Endothelial cell of umbilical vein (primary cell): ENCODE measurements at regions not wholly inside any gene's neighbourhood (a gene's known extent, or its start where the extent isn't known, plus 50 kb on each side); places are given as distances from the start of the nearest gene placed in this dataset.

Source experiments
- BruUV-seq: library from RNA; stranded (reverse); fragments of 400-500 nt; replicated peaks from 2 replicates; lab custom pipeline; 2021; lab: Mats Ljungman, UMichigan
- CTCF ChIA-PET: fragments of 300-600, 350-600 bp; sonication (Branson Sonifier 250); formaldehyde crosslinking; loops from one replicate; lab custom pipeline; 2021; ENCODE audit warnings: antibody characterized with exemption, inconsistent platforms; lab: Charles Lee
- POLR2A ChIA-PET: fragments of 300-600, 350-600 bp; sonication (Branson Sonifier 250); formaldehyde crosslinking; loops from one replicate; lab custom pipeline; 2021; ENCODE audit warnings: antibody characterized with exemption, inconsistent platforms; lab: Charles Lee
- DNase-seq: peaks from one replicate; pipeline ENCODE4 v3.0.0-alpha.2; 2011; ENCODE audit warnings: low read depth, low spot score
- FAIRE-seq: peaks from 2 replicates; lab custom pipeline; 2011; peaks lifted over from hg19 to GRCh38; lab: Jason Lieb, UNC
- H2AFZ ChIP-seq: 2 replicates; pipeline ENCODE4 v1.6.0; 2012; ENCODE audit warnings: low read depth, low read length, control low read depth, inconsistent platforms
- H3K27ac ChIP-seq: 2 replicates; pipeline ENCODE4 v1.5.1; 2011; ENCODE audit warnings: low read depth, mild to moderate bottlenecking, control low read depth, low read length, moderate library complexity; ENCODE audit not compliant: insufficient read depth
- H3K27me3 ChIP-seq, 2 experiments: 2 replicates each; pipeline versions ENCODE4 v1.6.0 to v1.6.1; 2011; ENCODE audit warnings: low read length in 2 of 2, mixed read lengths in 1 of 2; ENCODE audit not compliant: control insufficient read depth in 2 of 2, insufficient read depth in 2 of 2
- H3K36me3 ChIP-seq, 2 experiments: 2 replicates in 1 of 2; 3 replicates in 1 of 2; pipeline ENCODE4 v1.5.1; 2011; ENCODE audit warnings: low read length in 2 of 2, mild to moderate bottlenecking in 1 of 2, moderate library complexity in 1 of 2; ENCODE audit not compliant: control insufficient read depth in 2 of 2, insufficient read depth in 2 of 2; ENCODE audit errors: extremely low read depth in 1 of 2
- H3K4me1 ChIP-seq: 3 replicates; pipeline ENCODE4 v1.5.1; 2011; ENCODE audit warnings: mild to moderate bottlenecking, low read length; ENCODE audit not compliant: control insufficient read depth, insufficient read depth; ENCODE audit errors: extremely low read depth
- H3K4me2 ChIP-seq: 2 replicates; pipeline ENCODE4 v1.6.1; 2011; ENCODE audit warnings: low read length, control low read depth, mixed read lengths; ENCODE audit not compliant: insufficient read depth
- H3K4me3 ChIP-seq, 3 experiments: fragments of 200-600 bp in 1 of 3; sonication (generic), shearing (Covaris generic) in 1 of 3; replicated peaks in 1 of 3; 2 replicates each; pipeline ENCODE4 v1.5.1; 2011 to 2016; ENCODE audit warnings: control low read depth in 3 of 3, low read length in 3 of 3, mild to moderate bottlenecking in 2 of 3, inconsistent platforms in 1 of 3, low read depth in 1 of 3, moderate library complexity in 1 of 3; ENCODE audit not compliant: insufficient read depth in 1 of 3
- H3K79me2 ChIP-seq: 2 replicates; pipeline ENCODE4 v1.6.0; 2012; ENCODE audit warnings: low read length, inconsistent platforms; ENCODE audit not compliant: control insufficient read depth, insufficient read depth
- H3K9ac ChIP-seq: replicated peaks from 2 replicates; pipeline ENCODE3; 2011; ENCODE audit warnings: low read length, control low read depth; ENCODE audit not compliant: insufficient read depth; ENCODE audit errors: extremely low read depth
- H3K9me1 ChIP-seq: replicated peaks from 3 replicates; pipeline ENCODE4 v1.6.0; 2011; ENCODE audit warnings: mild to moderate bottlenecking, low read length; ENCODE audit not compliant: control insufficient read depth, insufficient read depth; ENCODE audit errors: extremely low read depth
- H3K9me3 ChIP-seq: replicated peaks from 2 replicates; pipeline ENCODE4 v1.5.1; 2012; ENCODE audit warnings: low read length, inconsistent platforms; ENCODE audit not compliant: control insufficient read depth, insufficient read depth
- H4K20me1 ChIP-seq: replicated peaks from 2 replicates; pipeline ENCODE3; 2011; ENCODE audit warnings: mild to moderate bottlenecking, low read length; ENCODE audit not compliant: control insufficient read depth, insufficient read depth; ENCODE audit errors: extremely low read depth
- EZH2 ChIP-seq: IDR thresholded peaks from 2 replicates; pipeline ENCODE4 v1.6.1; 2012; ENCODE audit warnings: borderline replicate concordance, low read depth, mild to moderate bottlenecking, moderate library complexity, low read length, inconsistent platforms; ENCODE audit not compliant: severe bottlenecking
- FOS ChIP-seq: IDR thresholded peaks from 2 replicates; pipeline ENCODE4 v1.6.1; 2011; ENCODE audit warnings: mild to moderate bottlenecking, low read length, moderate library complexity, borderline replicate concordance; ENCODE audit not compliant: insufficient read depth
- GATA2 ChIP-seq: IDR thresholded peaks from 2 replicates; pipeline ENCODE4 v1.7.0; 2011; ENCODE audit warnings: low read depth, mild to moderate bottlenecking, moderate library complexity, mixed read lengths, low read length; ENCODE audit not compliant: insufficient read length, insufficient read depth
- JUN ChIP-seq: IDR thresholded peaks from 2 replicates; pipeline ENCODE4 v1.6.1; 2011; ENCODE audit warnings: borderline replicate concordance, low read depth; ENCODE audit not compliant: insufficient read length, insufficient read depth
- MAX ChIP-seq: IDR thresholded peaks from 2 replicates; pipeline ENCODE4 v1.6.1; 2011; ENCODE audit not compliant: insufficient read depth, insufficient read length
- MYC ChIP-seq: IDR thresholded peaks from one replicate; pipeline ENCODE4 v1.6.1; 2011; ENCODE audit warnings: mild to moderate bottlenecking, low read depth, low read length
- POLR2A ChIP-seq: IDR thresholded peaks from 2 replicates; pipeline ENCODE4 v1.6.1; 2012; ENCODE audit warnings: low read depth, mild to moderate bottlenecking, control low read depth, low read length
- POLR2AphosphoS5 ChIP-seq: IDR thresholded peaks from 2 replicates; pipeline ENCODE4 v1.6.1; 2012; ENCODE audit warnings: low read depth, mild to moderate bottlenecking, control low read depth, low read length, moderate library complexity; ENCODE audit not compliant: insufficient read depth
- dilution Hi-C: fragments of 300-500 bp; cut with MboI; formaldehyde crosslinking; loops from one replicate; pipeline ENCODE4 v1.15.0; 2019; ENCODE audit warnings: low sequenced_read_pairs; ENCODE audit not compliant: extremely low pct_ligation_motif_present
- intact Hi-C: fragments of 100-400 bp; cut with micrococcal nuclease; formaldehyde crosslinking; loops from one replicate; pipeline ENCODE4 v1.10.0; 2022
- TF ChIP-seq, protein P1 (sequence below), 2 donors: IDR thresholded peaks; 1 replicate in 1 of 2; 2 replicates in 1 of 2; pipeline ENCODE4 v1.5.1; 2011; ENCODE audit warnings: low read length in 2 of 2, mild to moderate bottlenecking in 2 of 2, moderate library complexity in 2 of 2, control low read depth in 1 of 2, inconsistent platforms in 1 of 2, low read depth in 1 of 2; ENCODE audit not compliant: insufficient read depth in 1 of 2; ENCODE audit errors: extremely low read depth in 1 of 2

GRCh38 chr6:117191448-117191847, 73.9 kb upstream of the VGLL2 start:
- Histone ChIP-seq H3K4me1 (no peaks in the 10 kb centered on the region), H3K27ac (no peak overlapping the region), H3K27me3 (no peaks in the 10 kb centered on the region), H3K9ac (no peak overlapping the region), H4K20me1 (no peaks in the 10 kb centered on the region), H3K36me3 (no peaks in the 10 kb centered on the region), H3K79me2 (no peaks in the 10 kb centered on the region), H3K4me2 (no peak overlapping the region), H3K9me1 (no peaks in the 10 kb centered on the region), H3K4me3 (no peak overlapping the region), H2AFZ (no peak overlapping the region), H3K9me3 (peaks cover 1% of the 10 kb centered on the region)
- DNase-seq (no peak), FAIRE-seq (no peak)
- BruUV-seq: no TSS peak
- TF ChIP-seq POLR2AphosphoS5 (no peak), MYC (no peak), MAX (no peak), FOS (no peak), EZH2 (no peak), POLR2A (no peak), GATA2 (no peak), JUN (no peak)
- TF ChIP-seq, protein P1, sequence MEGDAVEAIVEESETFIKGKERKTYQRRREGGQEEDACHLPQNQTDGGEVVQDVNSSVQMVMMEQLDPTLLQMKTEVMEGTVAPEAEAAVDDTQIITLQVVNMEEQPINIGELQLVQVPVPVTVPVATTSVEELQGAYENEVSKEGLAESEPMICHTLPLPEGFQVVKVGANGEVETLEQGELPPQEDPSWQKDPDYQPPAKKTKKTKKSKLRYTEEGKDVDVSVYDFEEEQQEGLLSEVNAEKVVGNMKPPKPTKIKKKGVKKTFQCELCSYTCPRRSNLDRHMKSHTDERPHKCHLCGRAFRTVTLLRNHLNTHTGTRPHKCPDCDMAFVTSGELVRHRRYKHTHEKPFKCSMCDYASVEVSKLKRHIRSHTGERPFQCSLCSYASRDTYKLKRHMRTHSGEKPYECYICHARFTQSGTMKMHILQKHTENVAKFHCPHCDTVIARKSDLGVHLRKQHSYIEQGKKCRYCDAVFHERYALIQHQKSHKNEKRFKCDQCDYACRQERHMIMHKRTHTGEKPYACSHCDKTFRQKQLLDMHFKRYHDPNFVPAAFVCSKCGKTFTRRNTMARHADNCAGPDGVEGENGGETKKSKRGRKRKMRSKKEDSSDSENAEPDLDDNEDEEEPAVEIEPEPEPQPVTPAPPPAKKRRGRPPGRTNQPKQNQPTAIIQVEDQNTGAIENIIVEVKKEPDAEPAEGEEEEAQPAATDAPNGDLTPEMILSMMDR (IDR thresholded peaks at IDR 0.05; ENCODE audit: extremely low read depth in 1 of 2, insufficient read depth in 1 of 2, low read depth in 1 of 2, low read length in 2 of 2): no peak
- dilution Hi-C loops: no loop called here
- intact Hi-C loops: no loop called here
- CTCF ChIA-PET: no interaction called here
- POLR2A ChIA-PET: no interaction called here
